Activated naive CD4-positive, alpha-beta T cell treated with anti-CD3 and anti-CD28 coated beads, Interleukin-2, amount 50 U/mL, for 24 hours (primary cell): ENCODE measurements at regions not wholly inside any gene's neighbourhood (a gene's known extent, or its start where the extent isn't known, plus 50 kb on each side); places are given as distances from the start of the nearest gene placed in this dataset.

Experiments used
- H3K27ac Mint-ChIP-seq: one replicate; pipeline ENCODE4 v1.8.0; 2021; ENCODE audit warnings: mild to moderate bottlenecking, mixed read lengths
- H3K27me3 Mint-ChIP-seq: one replicate; pipeline ENCODE4 v1.8.0; 2021; ENCODE audit warnings: mixed read lengths
- H3K36me3 Mint-ChIP-seq: one replicate; pipeline ENCODE4 v1.8.0; 2021; ENCODE audit warnings: mixed read lengths
- H3K4me1 Mint-ChIP-seq: one replicate; pipeline ENCODE4 v1.8.0; 2021; ENCODE audit warnings: mixed read lengths
- H3K4me3 Mint-ChIP-seq: one replicate; pipeline ENCODE4 v1.8.0; 2021; ENCODE audit warnings: mild to moderate bottlenecking, mixed read lengths
- H3K9me3 Mint-ChIP-seq: one replicate; pipeline ENCODE4 v1.8.0; 2021; ENCODE audit warnings: mixed read lengths

GRCh38 chr5:111856876-111857466 lies 100.0 kb upstream of the NREP start:
- H3K4me1 Mint-ChIP-seq, result no peaks in the 10 kb centered on the region
- no peaks in the 10 kb centered on the region for H3K9me3 Mint-ChIP-seq
- no peaks in the 10 kb centered on the region for H3K27me3 Mint-ChIP-seq
- H3K4me3 Mint-ChIP-seq, result no peak overlapping the region
- no peaks in the 10 kb centered on the region for H3K36me3 Mint-ChIP-seq
- no peak overlapping the region for H3K27ac Mint-ChIP-seq

DNA sequence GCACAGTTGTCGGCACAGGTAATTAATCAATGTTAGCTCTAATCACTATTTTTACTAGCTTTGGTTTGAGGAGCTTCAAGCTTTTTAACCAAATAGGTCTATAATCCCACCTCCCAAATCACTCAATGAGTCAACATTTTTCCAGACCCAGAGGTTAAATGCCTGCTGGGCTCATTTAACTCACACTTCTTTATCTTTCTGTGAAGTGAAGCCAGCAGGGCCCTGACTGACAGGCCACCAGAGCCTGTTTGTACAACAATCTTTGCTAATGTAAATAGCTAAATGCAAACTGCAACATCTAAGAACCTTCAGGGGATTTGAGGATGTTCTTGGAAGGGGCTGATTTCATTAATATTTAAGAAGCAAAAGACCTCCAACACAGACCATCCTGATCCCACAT lies 98.4 kb upstream of the NREP start:
- no peak overlapping the region for H3K4me3 Mint-ChIP-seq
- H3K4me1 Mint-ChIP-seq, result no peaks in the 10 kb centered on the region
- H3K36me3 Mint-ChIP-seq, result no peaks in the 10 kb centered on the region

GRCh38 chr5:111854186-111854585 lies 97.2 kb upstream of the NREP start:
- Mint-ChIP-seq H3K27me3 (no peaks in the 10 kb centered on the region), H3K27ac (no peak overlapping the region), H3K9me3 (no peaks in the 10 kb centered on the region), H3K4me1 (no peaks in the 10 kb centered on the region), H3K4me3 (no peak overlapping the region), H3K36me3 (no peaks in the 10 kb centered on the region)

More for the DNA sequence above, 98.4 kb upstream of the NREP start:
- H3K27ac Mint-ChIP-seq, result no peak overlapping the region
- no peaks in the 10 kb centered on the region for H3K9me3 Mint-ChIP-seq
- H3K27me3 Mint-ChIP-seq, result no peaks in the 10 kb centered on the region

GRCh38 chr5:111853748-111854147 lies 96.8 kb upstream of the NREP start:
- no peaks in the 10 kb centered on the region for H3K9me3 Mint-ChIP-seq
- H3K4me3 Mint-ChIP-seq, result no peak overlapping the region
- H3K27ac Mint-ChIP-seq, result no peak overlapping the region
- H3K27me3 Mint-ChIP-seq, result no peaks in the 10 kb centered on the region
- H3K4me1 Mint-ChIP-seq, result no peaks in the 10 kb centered on the region
- H3K36me3 Mint-ChIP-seq, result no peaks in the 10 kb centered on the region

GRCh38 chr5:111851631-111852548 lies 94.9 kb upstream of the NREP start:
- Mint-ChIP-seq H3K9me3 (no peaks in the 10 kb centered on the region), H3K4me1 (no peaks in the 10 kb centered on the region), H3K27me3 (no peaks in the 10 kb centered on the region), H3K36me3 (no peaks in the 10 kb centered on the region), H3K27ac (no peak overlapping the region), H3K4me3 (no peak overlapping the region)

GRCh38 chr5:111848476-111848875 lies 91.5 kb upstream of the NREP start:
- Mint-ChIP-seq H3K4me1 (no peaks in the 10 kb centered on the region), H3K27me3 (no peaks in the 10 kb centered on the region), H3K27ac (no peak overlapping the region), H3K4me3 (no peak overlapping the region), H3K36me3 (no peaks in the 10 kb centered on the region), H3K9me3 (no peaks in the 10 kb centered on the region)

DNA sequence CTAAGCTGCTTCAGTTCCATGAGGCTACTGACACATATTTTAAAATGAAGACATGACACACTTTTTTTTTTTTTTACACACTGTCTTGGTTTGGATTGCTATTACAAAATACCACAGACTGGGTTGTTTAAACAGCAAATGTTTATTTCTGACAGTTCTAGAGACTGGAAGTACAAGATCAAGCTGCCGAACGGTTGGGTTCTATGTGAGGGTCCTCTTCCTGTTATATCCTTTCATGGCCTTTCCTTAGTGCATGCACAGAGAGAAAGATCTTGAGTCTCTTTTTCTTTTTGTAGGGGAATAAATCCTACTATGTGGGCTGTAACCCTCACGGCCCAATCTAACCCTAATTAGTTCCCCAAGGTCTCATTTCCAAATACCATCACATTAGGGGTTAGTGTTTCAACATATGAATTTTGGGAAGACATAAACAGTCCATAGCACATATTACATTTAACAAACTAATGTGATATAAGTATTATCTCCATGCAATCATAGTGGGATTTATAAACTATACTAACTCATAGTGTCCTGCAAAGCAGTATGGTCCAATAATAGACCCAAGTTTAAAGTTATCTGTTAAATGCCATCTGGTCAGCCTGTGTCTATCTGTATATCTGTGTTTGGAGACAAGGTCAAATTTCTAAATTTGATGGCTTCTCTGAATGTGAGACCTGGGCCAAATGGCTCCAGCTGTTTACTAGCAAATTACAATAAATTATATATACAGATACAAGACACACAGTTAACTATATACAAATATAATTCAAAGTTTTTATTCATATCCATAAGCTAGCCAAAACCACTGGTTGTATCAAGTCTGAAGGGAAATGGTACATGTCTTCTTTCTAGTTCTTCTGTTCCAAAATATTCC lies 90.3 kb upstream of the NREP start:
- Mint-ChIP-seq H3K36me3 (no peaks in the 10 kb centered on the region), H3K4me1 (no peaks in the 10 kb centered on the region), H3K27ac (no peak overlapping the region), H3K9me3 (no peaks in the 10 kb centered on the region), H3K4me3 (no peak overlapping the region), H3K27me3 (peaks cover 4% of the 10 kb centered on the region)

DNA sequence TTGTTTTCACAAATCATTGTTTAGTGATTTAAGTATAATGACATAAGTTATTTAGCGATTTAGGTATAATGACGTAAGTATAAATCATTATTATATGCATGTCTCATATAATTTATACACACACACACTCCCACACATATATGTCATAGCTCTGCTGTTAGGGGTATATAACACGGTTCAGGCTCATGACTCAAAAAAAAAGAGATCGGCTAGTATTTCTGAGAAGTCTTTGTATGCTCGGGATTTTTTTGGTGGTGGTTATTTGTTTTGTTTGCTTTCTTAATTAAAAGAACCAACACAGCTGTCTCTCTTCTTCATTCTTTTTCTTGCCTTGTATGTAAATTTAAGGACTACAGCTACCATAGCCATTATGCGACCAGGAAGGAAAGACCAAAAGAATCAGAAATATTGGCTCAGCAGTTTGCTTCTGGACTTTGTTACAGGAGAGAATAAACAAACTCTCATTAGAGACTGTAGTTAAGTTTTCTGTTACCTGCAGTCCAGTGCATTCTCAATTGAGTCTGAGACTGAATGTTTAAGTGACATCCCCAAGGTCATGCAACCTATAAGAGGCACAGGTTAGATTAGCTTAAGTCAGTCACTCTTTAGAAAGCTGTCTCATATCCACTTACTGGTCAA lies 83.2 kb upstream of the NREP start:
- Mint-ChIP-seq H3K27me3 (peaks cover 11% of the 10 kb centered on the region), H3K4me1 (no peaks in the 10 kb centered on the region), H3K9me3 (no peaks in the 10 kb centered on the region), H3K27ac (no peak overlapping the region), H3K4me3 (no peak overlapping the region), H3K36me3 (no peaks in the 10 kb centered on the region)

DNA sequence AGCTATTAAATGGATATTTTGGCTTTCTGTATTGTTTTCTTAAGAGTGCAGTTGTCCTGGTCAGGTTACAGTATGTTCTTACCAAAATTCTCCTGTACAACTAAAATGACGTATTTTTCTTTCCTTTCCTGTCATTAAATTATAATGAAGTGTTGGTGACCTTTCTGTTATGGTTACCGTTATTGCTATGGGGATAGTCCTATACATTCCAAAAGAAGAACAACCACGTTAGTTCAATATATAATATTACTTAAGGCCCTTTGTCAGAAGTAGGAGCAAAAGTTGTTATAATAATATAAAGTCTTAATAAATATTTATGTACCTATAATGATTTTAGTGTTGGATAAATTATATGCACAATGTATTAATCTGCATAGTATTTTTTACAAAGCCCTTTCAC lies 82.4 kb upstream of the NREP start:
- H3K36me3 Mint-ChIP-seq, result no peaks in the 10 kb centered on the region
- H3K27me3 Mint-ChIP-seq, result peaks cover 11% of the 10 kb centered on the region
- no peaks in the 10 kb centered on the region for H3K4me1 Mint-ChIP-seq
- no peak overlapping the region for H3K27ac Mint-ChIP-seq
- no peak overlapping the region for H3K4me3 Mint-ChIP-seq
- no peaks in the 10 kb centered on the region for H3K9me3 Mint-ChIP-seq

DNA sequence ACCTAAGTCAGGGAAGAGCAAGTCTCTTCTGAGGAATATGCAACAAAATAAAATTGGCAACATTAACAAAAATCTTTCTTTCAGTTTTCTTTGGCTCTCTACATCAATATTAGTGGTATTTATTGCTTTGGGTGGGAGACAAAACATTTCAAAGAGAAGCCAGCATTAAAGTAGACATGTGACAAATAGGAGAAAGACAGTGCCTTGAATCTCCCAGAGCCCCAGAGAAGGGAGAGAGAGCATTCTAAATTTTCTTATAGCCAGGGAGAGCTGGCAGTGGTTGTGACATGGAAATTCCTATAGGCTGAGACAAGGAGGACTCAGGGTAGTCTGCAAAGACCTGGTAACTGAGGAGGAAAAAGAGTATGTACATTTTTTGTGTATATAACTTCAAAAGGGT lies 79.4 kb upstream of the NREP start:
- no peaks in the 10 kb centered on the region for H3K4me1 Mint-ChIP-seq
- H3K9me3 Mint-ChIP-seq, result no peaks in the 10 kb centered on the region
- no peak overlapping the region for H3K27ac Mint-ChIP-seq
- H3K4me3 Mint-ChIP-seq, result no peak overlapping the region
- H3K36me3 Mint-ChIP-seq, result no peaks in the 10 kb centered on the region
- H3K27me3 Mint-ChIP-seq, result peaks cover 7% of the 10 kb centered on the region

- no peaks in the 10 kb centered on the region for H3K36me3 Mint-ChIP-seq
- H3K27ac Mint-ChIP-seq, result no peak overlapping the region
- H3K4me3 Mint-ChIP-seq, result no peak overlapping the region
- H3K9me3 Mint-ChIP-seq, result no peaks in the 10 kb centered on the region
- H3K27me3 Mint-ChIP-seq, result peaks cover 7% of the 10 kb centered on the region
- H3K4me1 Mint-ChIP-seq, result no peaks in the 10 kb centered on the region
Measured at GRCh38 chr5:111834926-111835599, 78.1 kb upstream of the NREP start.

GRCh38 chr5:111830333-111830732 lies 73.3 kb upstream of the NREP start:
- Mint-ChIP-seq H3K4me3 (no peak overlapping the region), H3K27ac (no peak overlapping the region), H3K4me1 (no peaks in the 10 kb centered on the region), H3K27me3 (peaks cover 2% of the 10 kb centered on the region), H3K9me3 (no peaks in the 10 kb centered on the region), H3K36me3 (no peaks in the 10 kb centered on the region)

DNA sequence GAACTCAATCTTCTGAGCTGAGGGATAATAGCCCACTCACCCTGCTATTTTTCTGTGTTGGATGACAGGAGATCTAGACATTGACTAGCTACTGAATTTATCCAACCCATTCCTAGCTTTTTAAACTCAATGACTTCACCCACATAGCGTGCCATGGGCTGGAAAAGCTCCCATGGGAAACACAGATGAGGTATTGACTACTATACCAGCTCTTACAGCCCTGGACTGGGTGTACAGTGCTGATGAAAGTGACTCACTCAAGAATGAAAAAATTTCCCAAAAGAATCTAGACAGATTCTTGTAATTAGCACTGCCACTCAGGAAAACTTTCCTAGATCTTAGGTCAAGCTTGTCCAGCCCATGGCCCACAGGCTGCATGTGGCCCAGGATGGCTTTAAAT lies 72.7 kb upstream of the NREP start:
- Mint-ChIP-seq H3K9me3 (no peaks in the 10 kb centered on the region), H3K27me3 (no peaks in the 10 kb centered on the region), H3K36me3 (no peaks in the 10 kb centered on the region), H3K27ac (no peak overlapping the region), H3K4me3 (no peak overlapping the region), H3K4me1 (no peaks in the 10 kb centered on the region)

DNA sequence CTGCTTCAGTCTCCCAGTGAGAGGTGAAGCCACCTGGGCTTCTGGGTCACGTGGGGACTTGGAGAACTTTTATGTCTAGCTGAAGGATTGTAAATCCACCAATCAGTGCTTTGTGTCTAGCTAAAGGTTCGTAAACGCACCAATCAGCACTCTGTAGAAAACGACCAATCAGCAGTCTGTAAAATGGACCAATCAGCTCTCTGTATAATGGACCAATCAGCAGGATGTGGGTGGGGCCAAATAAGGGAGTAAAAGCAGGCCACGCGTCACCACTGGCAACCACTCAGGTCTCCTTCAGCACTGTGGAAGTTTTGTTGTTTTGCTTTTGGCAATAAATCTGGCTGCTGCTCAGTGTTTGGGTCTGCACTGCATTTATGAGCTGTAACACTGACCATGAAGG lies 69.1 kb upstream of the NREP start:
- Mint-ChIP-seq H3K4me1 (no peaks in the 10 kb centered on the region), H3K9me3 (no peaks in the 10 kb centered on the region), H3K27me3 (no peaks in the 10 kb centered on the region), H3K36me3 (no peaks in the 10 kb centered on the region), H3K27ac (no peak overlapping the region), H3K4me3 (no peak overlapping the region)

DNA sequence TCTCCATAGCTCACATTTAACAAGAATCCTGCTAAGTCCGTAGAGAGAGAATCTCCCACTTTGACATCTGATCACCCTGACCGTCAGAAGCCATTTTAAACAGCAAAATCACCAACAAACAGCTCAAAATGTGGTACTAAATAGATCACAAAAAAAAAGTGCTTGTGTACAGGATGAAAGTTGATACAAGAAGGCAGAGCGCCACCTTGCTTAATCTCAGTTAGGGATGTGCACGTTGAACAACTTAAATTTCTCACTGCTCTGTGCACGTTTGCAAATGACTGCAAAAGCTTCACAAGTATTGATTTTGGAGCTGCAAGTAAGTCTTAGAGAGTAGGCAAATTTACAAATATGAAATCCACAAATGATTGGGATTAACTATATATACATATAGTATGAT lies 63.1 kb upstream of the NREP start:
- H3K4me3 Mint-ChIP-seq, result no peak overlapping the region
- H3K27ac Mint-ChIP-seq, result peak overlapping the region; percentile 18
- H3K4me1 Mint-ChIP-seq, result no peaks in the 10 kb centered on the region
- no peaks in the 10 kb centered on the region for H3K36me3 Mint-ChIP-seq
- no peaks in the 10 kb centered on the region for H3K27me3 Mint-ChIP-seq
- peaks cover 7% of the 10 kb centered on the region for H3K9me3 Mint-ChIP-seq
